ENCODE measurements at regions not wholly inside any gene's neighbourhood (a gene's known extent, or its start where the extent isn't known, plus 50 kb on each side); places are given as distances from the start of the nearest gene placed in this dataset.

GRCh38 chr4:140316799-140317198 is 56.6 kb upstream of the SCOC start:
- no peak for DNase-seq

DNA sequence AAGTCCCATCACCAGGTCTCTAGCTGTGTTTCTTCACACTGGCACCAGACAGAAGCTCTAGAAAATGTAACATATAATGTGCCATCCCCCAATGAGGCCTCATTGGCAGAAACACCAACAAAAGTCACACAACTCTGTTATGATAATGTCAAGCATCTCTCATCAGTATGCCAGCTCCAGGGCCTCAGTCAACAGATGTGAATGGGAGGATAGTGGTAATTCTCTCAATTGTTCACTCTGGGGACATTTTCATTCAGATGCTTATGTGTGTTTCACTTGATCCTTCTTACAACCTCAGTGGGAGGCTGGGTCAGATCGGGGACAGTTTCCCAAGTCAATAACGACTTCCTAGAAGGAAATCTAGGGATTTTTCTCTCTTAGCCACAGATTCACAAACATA is 57.5 kb upstream of the SCOC start:
- no peak for DNase-seq

GRCh38 chr4:140315438-140315837 is 58.0 kb upstream of the SCOC start:
- DNase-seq, result no peak

DNA sequence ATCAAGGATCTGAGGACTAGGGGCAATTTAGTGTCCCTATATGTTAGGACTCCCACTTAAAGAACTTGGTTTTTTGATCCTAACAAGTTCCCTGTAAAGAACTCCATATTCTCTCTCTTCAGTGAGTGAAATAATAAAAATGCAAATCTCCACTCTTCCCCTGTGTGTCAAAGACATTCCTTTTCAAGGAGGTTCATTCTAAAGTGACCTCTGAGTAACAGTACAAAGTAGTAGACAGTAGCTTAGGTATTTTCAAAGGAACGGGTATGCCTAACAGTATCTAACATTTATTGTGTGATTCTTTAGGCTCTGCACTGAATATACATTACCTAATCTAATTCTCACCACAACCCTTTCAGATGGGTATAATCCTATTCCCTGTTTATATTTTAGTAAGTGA is 58.4 kb upstream of the SCOC start:
- no peak for DNase-seq

- DNase-seq, result no peak
These were observed 61.3 kb upstream of the SCOC start for GRCh38 chr4:140312100-140312499.

- no peak for DNase-seq
These were observed 62.1 kb upstream of the SCOC start for GRCh38 chr4:140311257-140311835.

- no peak for DNase-seq
These were observed 64.1 kb upstream of the SCOC start for GRCh38 chr4:140309124-140309870.

DNA sequence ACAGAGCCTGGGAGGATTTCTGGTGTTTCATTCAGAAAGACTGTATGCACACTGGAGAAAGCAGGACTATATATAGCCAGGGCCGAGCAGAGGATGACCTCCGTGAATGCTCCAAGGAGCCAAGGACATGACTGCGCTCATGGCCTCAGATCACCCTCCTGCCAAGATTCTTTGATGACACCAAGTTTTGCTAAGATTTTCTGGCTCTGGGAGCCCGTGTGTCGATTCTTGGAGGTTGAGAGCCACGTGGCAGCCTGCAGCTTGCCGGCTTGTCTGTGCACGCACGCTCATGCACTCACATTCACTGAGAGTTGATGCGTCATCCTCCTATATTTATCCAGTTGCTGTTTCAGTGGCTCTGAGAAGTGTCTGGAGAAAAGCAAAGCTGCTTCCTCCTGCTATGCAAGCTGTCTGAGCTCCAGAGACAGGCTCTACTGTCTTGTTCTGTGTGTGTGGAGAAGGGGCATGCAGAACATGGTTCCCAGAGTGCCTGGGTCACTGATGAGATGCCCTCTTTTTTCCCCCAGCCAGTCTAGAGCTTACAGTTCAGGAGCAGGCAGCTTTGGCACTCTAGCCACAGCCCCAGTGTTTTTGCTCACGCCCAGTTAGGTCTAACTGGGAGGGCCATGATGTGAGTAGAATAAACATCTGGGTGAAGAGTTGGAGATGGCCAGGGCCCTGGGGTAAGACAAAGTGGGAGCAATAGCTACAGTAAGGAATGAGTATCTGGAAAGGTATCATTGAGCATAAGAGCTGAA is 64.9 kb upstream of the SCOC start:
- DNase-seq, result no peak

GRCh38 chr4:140305053-140305452 is 68.4 kb upstream of the SCOC start:
- DNase-seq, result no peak

- no peak for DNase-seq
These were observed 69.1 kb upstream of the SCOC start for GRCh38 chr4:140304346-140304745.

GRCh38 chr4:140302151-140302859 is 71.1 kb upstream of the SCOC start:
- no peak for DNase-seq

GRCh38 chr4:140300271-140300970 is 73.0 kb upstream of the SCOC start:
- DNase-seq, result no peak

DNA sequence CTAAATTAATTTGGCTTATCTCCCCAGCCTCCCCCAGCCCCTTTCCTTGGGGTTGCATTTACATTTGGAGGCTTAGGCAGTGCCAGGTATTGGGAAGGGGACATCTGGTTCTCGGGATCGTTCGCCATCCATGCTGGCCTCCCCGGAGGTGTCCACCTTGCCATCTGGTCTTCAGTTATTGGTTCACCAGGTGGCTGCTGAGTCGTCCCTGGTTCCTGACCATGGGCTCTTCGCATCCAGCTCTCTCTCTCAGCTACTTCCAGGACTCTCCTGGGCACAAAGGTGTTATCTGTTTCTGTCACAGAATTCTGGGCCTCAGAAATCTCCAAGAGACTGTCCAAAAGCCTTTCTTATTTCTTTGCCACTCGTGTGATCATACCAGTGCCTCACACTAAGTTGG is 75.4 kb upstream of the SCOC start:
- DNase-seq, result no peak

GRCh38 chr4:140297221-140297570 is 76.2 kb upstream of the SCOC start:
- no peak for DNase-seq

DNA sequence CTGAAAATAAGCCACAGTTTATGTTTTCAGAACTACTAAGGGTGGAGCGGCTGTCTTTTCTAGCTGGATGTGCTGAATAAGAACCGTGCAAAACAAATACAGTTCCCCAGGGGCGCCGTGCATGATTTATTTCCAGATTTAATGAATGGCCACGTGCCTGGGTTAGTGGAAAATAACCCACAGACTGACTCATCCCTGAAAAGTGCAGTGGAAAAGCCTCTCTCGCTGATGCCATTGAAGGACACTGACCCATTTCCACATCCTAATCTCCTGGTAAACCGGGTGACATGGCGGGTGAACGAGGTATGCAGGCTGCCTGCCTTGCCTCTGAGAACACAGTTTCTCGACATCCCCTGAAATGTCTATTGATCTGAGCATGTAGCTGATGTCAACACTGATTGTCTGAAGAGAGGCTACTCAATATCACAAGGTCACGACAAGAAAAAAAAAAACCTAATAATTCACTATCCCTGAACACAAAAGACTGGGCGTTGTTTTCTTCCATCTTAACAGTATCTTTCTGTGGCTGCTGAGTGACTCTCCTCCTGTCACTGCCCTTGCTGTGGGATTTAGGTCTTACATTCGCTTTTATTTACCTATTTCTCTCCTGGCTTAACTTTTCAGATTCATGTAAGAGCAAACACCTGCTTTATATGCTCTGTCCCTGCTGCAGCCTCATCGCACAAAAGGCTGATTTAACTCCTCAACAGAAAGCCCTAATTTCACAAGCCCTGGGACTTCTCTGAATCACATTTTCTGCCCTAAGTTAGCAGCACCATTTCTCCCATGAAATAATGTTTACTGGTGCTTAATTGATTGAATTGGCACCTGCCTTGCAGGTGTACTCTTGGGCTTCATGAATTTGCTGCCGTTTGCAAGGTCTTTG is 76.9 kb upstream of the SCOC start:
- no peak for DNase-seq

DNA sequence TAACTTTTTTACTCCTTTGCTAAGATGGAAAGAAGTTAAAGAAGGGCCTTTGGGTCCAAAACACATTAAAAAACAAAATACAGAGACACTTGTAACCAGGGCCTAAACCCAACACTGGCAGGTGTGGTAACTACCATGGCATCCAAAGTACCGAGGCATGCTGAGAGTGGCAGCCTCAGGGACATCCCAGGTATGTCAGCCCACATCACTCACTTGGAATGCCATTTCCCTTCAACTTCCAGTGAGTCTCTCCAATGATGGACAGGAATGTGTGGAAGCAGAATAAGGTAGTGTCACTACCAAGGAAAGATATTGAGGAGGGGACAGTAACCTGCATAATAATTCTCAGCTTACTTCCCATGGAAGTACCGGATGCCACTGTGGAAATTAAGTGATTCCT is 79.5 kb upstream of the SCOC start:
- DNase-seq, result no peak

DNA sequence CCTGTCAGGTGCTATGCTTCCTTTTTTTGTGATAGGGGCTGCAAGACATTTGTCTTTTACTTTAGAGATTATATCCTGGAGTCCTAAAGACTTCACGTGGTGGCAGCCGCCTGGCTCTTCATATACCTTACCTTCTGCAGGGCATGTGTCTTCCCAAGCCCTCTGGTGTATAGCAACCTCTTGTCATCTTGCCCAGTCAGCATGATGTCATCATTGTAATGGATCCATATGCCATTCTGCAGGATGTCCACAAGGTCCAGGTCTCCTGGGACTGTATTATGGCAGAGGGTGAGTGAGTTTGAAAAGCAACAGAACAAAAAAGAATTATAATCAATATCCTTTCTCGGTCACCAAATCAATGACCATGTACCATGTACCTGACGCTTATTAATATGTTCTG is 82.2 kb upstream of the SCOC start:
- DNase-seq, result no peak

GRCh38 chr4:140289486-140289885 is 84.0 kb upstream of the SCOC start:
- DNase-seq, result no peak

DNA sequence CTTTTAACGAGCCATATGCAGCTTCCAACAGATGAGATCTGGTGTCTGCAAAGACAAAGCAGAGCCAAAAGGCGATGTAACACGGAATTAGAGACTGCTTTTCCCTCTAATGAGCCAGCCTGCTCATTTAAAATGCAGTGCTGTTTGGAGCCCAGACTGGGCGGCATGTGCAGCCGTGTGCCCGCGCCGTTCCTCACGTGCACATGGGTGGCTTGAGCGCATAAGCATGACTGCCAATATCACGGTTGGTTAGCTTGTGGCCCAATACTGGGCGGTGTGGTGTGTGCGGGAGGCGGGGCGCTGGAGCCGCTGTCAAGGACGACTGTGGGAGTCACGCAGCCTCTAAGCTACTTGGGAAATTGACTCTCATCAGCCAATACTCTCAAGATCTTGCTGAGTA is 87.0 kb upstream of the SCOC start:
- no peak for DNase-seq

DNA sequence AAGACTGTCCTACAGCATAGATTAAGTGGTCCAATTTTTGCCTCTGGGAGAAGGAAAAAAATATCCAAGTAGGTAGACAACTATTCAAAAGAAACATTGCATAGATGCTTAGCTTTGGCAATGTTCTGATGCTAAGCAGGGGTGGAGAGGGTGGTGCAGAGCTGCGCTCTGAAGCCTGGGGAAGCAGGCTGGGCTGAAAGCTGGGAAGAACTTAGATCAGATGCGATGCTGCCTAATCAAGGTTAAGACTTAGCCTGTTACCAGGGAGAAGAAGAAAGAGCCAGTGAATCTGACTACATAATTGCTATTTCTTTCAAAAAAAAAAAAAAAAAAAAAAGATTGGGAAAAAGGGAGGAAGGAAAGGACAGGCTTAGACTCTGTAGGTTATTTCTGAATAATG is 89.0 kb upstream of the SCOC start:
- no peak for DNase-seq

DNA sequence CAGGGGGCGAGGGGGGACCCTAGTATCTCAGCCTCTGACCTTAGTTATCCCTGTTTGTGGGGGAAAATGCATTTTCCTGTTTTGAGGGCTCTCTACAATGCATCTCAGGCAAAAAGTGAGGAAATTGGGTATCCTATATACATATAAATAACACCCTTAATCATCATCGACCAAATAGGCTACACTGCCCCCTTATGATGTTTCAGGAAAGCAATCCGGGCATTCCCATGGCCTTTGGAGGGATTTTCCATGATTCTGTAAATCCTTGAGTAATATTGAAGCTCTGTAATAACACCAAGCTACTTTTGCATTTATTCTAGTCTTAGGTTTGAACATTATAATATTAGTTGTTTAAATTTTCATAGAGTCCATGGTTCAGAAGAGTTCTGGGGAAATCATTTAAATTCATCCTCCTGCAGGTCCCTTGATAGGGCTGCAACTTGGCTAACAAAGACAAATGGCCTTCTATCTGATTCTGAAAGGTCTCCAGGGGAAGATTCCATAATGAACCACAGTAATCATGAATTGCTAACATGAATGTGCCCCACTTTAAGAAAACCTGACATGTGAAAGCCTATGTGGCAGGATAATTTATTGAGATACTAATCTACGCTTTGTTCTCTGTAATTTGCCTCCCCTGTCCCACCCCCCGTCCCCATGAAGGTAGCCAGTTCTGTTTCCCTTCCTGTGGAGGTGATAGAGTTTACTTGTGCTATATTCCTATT is 91.5 kb upstream of the SCOC start:
- DNase-seq, result no peak

Data from Kasumi-1 (cell line).